ENCODE measurements at regions not wholly inside any gene's neighbourhood (a gene's known extent, or its start where the extent isn't known, plus 50 kb on each side); places are given as distances from the start of the nearest gene placed in this dataset.

GRCh38 chr14:61188978-61189808 lies 91.9 kb downstream of the TMEM30B start:
- no peaks in the 10 kb centered on the region for H3K36me3 Mint-ChIP-seq (ENCODE audit: low read depth)
- peak overlapping the region; percentile 62 for H3K4me3 Mint-ChIP-seq
- Histone ChIP-seq H3K27ac (ENCODE audit: low read depth) (0 out of 2 replicates have a peak overlapping the region, but pooled peaks have one; percentile 21), H3K9me2 (ENCODE audit: insufficient read depth) (no peaks in the 10 kb centered on the region; the same call in 1 of the 2 replicates), H3K79me2 (replicated peaks; ENCODE audit: insufficient read depth) (no peaks in the 10 kb centered on the region), H2AFZ (peak overlapping the region; percentile 95), H4K20me1 (replicated peaks; ENCODE audit: insufficient read depth) (no peaks in the 10 kb centered on the region), H3K36me3 (ENCODE audit: insufficient read depth) (no peaks in the 10 kb centered on the region), H3K4me3 (peak overlapping the region; percentile 55), H3F3A (replicated peaks; ENCODE audit: low read depth) (no peaks in the 10 kb centered on the region), H3K4me2 (peak overlapping the region; percentile 79), H3K4me1 (ENCODE audit: insufficient read depth) (peaks cover 24% of the 10 kb centered on the region), H3K27me3 (ENCODE audit: insufficient read depth) (no peaks in the 10 kb centered on the region)
- H3K4me1 Mint-ChIP-seq = peaks cover 30% of the 10 kb centered on the region
- ATAC-seq (peak; percentile 91), DNase-seq (ENCODE audit: low spot score) (peak; percentile 89)
- no peak overlapping the region; the same call in 1 of the 2 replicates for H3K27ac Mint-ChIP-seq
- peaks cover 2% of the 10 kb centered on the region for H3K27me3 Mint-ChIP-seq (ENCODE audit: insufficient read depth, low read depth, poor library complexity)
- no peaks in the 10 kb centered on the region for H3K9me3 Mint-ChIP-seq
- TF ChIP-seq, protein P1, sequence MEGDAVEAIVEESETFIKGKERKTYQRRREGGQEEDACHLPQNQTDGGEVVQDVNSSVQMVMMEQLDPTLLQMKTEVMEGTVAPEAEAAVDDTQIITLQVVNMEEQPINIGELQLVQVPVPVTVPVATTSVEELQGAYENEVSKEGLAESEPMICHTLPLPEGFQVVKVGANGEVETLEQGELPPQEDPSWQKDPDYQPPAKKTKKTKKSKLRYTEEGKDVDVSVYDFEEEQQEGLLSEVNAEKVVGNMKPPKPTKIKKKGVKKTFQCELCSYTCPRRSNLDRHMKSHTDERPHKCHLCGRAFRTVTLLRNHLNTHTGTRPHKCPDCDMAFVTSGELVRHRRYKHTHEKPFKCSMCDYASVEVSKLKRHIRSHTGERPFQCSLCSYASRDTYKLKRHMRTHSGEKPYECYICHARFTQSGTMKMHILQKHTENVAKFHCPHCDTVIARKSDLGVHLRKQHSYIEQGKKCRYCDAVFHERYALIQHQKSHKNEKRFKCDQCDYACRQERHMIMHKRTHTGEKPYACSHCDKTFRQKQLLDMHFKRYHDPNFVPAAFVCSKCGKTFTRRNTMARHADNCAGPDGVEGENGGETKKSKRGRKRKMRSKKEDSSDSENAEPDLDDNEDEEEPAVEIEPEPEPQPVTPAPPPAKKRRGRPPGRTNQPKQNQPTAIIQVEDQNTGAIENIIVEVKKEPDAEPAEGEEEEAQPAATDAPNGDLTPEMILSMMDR (conservative IDR thresholded peaks at IDR 0.05; ENCODE audit: low read depth in 2 of 2) = peak; percentile 64 to 71
- TF ChIP-seq CREB1 (CRISPR knock-in tag; IDR thresholded peaks at IDR 0.05; ENCODE audit: low read depth) = no peak

DNA sequence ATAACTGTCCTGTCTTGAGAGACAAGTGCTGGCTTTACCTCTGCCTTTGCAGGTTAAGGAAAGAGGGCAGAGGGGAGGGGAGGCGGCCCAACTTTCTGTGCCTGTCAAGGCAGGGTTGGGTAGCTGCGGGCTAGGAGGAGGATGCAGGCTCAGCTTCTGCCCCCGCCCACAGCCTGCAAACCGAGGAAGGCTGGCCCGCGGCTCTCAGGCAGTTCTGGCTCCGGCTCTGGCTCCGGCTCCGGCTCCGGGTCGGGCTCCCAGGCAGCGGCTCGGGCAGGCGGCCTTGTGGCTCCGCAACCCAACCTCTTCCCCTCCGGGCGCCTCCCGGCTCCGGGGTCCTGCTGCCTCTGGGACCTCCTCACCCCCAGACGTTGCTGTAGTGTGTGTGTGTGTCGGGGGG lies 92.9 kb downstream of the TMEM30B start:
- peak; percentile 77 for DNase-seq (ENCODE audit: low spot score)
- H2AFZ ChIP-seq = no peak overlapping the region
- H3K4me3 Mint-ChIP-seq = peak overlapping the region; percentile 52; the same call in 1 of the 3 replicates
- TF ChIP-seq POLR2AphosphoS5 (IDR thresholded peaks at IDR 0.05; ENCODE audit: low read depth) = no peak
- no peak for TF ChIP-seq STAT1 (IDR thresholded peaks at IDR 0.05; ENCODE audit: unreplicated experiment)
- TF ChIP-seq EZH2phosphoT487 (IDR thresholded peaks at IDR 0.05; ENCODE audit: unreplicated experiment) = no peak
- TF ChIP-seq, protein P2, sequence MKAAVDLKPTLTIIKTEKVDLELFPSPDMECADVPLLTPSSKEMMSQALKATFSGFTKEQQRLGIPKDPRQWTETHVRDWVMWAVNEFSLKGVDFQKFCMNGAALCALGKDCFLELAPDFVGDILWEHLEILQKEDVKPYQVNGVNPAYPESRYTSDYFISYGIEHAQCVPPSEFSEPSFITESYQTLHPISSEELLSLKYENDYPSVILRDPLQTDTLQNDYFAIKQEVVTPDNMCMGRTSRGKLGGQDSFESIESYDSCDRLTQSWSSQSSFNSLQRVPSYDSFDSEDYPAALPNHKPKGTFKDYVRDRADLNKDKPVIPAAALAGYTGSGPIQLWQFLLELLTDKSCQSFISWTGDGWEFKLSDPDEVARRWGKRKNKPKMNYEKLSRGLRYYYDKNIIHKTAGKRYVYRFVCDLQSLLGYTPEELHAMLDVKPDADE (IDR thresholded peaks at IDR 0.05) = no peak
- TF ChIP-seq, protein P3, sequence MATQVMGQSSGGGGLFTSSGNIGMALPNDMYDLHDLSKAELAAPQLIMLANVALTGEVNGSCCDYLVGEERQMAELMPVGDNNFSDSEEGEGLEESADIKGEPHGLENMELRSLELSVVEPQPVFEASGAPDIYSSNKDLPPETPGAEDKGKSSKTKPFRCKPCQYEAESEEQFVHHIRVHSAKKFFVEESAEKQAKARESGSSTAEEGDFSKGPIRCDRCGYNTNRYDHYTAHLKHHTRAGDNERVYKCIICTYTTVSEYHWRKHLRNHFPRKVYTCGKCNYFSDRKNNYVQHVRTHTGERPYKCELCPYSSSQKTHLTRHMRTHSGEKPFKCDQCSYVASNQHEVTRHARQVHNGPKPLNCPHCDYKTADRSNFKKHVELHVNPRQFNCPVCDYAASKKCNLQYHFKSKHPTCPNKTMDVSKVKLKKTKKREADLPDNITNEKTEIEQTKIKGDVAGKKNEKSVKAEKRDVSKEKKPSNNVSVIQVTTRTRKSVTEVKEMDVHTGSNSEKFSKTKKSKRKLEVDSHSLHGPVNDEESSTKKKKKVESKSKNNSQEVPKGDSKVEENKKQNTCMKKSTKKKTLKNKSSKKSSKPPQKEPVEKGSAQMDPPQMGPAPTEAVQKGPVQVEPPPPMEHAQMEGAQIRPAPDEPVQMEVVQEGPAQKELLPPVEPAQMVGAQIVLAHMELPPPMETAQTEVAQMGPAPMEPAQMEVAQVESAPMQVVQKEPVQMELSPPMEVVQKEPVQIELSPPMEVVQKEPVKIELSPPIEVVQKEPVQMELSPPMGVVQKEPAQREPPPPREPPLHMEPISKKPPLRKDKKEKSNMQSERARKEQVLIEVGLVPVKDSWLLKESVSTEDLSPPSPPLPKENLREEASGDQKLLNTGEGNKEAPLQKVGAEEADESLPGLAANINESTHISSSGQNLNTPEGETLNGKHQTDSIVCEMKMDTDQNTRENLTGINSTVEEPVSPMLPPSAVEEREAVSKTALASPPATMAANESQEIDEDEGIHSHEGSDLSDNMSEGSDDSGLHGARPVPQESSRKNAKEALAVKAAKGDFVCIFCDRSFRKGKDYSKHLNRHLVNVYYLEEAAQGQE (IDR thresholded peaks at IDR 0.05; ENCODE audit: unreplicated experiment) = no peak

More for the DNA sequence above, 92.9 kb downstream of the TMEM30B start:
- no peaks in the 10 kb centered on the region for H3K27me3 ChIP-seq (ENCODE audit: insufficient read depth)
- no peaks in the 10 kb centered on the region for H3K36me3 ChIP-seq (ENCODE audit: insufficient read depth)
- Mint-ChIP-seq H3K27ac (no peak overlapping the region), H3K9me3 (no peaks in the 10 kb centered on the region), H3K27me3 (ENCODE audit: insufficient read depth, low read depth, poor library complexity) (peaks cover 2% of the 10 kb centered on the region), H3K4me1 (peaks cover 34% of the 10 kb centered on the region), H3K36me3 (ENCODE audit: low read depth) (no peaks in the 10 kb centered on the region)
- H3K79me2 ChIP-seq (replicated peaks; ENCODE audit: insufficient read depth) = no peaks in the 10 kb centered on the region
- H3K9me2 ChIP-seq (ENCODE audit: insufficient read depth) = no peaks in the 10 kb centered on the region; the same call in 1 of the 2 replicates
- H3K4me1 ChIP-seq (ENCODE audit: insufficient read depth) = peaks cover 24% of the 10 kb centered on the region
- no peaks in the 10 kb centered on the region for H3F3A ChIP-seq (replicated peaks; ENCODE audit: low read depth)
- H3K4me3 ChIP-seq = peak overlapping the region; percentile 55; the same call in 1 of the 2 replicates
- peak; percentile 88 for ATAC-seq
- peak overlapping the region; percentile 63; the same call in 1 of the 2 replicates for H3K4me2 ChIP-seq
- H4K20me1 ChIP-seq (replicated peaks; ENCODE audit: insufficient read depth) = no peaks in the 10 kb centered on the region
- no peak overlapping the region for H3K27ac ChIP-seq (ENCODE audit: low read depth)

Measured in GM23338 (cell line).